Panc1 (cell line): ENCODE measurements at regions not wholly inside any gene's neighbourhood (a gene's known extent, or its start where the extent isn't known, plus 50 kb on each side); places are given as distances from the start of the nearest gene placed in this dataset.

Experiments used
- CTCF ChIP-seq: fragments of 450-650 bp; IDR thresholded peaks from 2 replicates; pipeline ENCODE4 v1.5.1; 2017; ENCODE audit warnings: mild to moderate bottlenecking
- POLR2AphosphoS5 ChIP-seq: IDR thresholded peaks from 2 replicates; pipeline ENCODE4 v1.6.1; 2012; ENCODE audit warnings: mild to moderate bottlenecking, low read depth, low read length, moderate library complexity
- REST ChIP-seq, 2 experiments: IDR thresholded peaks; 2 replicates each; pipeline ENCODE4 v1.6.1; 2011 to 2012; ENCODE audit warnings: low read depth in 2 of 2, control low read depth in 1 of 2, low read length in 1 of 2, mild to moderate bottlenecking in 1 of 2, moderate library complexity in 1 of 2; ENCODE audit not compliant: insufficient read depth in 1 of 2

DNA sequence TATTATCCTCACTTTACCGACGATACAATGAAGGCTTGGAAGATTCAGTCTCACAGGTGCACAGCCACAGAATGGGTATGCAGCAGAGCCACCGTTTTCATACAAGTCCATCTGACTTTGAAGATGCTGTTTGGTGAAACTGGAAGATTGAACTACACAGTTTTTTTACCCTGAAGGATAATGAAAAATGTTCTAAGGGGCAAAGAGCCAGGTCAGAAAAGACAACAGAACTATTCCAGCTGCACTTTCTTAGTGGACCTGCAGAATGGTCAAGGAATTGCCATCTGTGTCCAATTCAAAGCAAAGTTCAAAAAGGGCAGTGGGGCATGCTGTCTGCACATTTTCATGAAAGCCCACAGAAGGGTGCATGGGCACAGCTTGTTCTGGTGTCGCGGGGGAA lies 127.6 kb upstream of the PDZRN3 start:
- TF ChIP-seq CTCF (no peak), POLR2AphosphoS5 (no peak), REST (IDR thresholded peaks at IDR 0.05; ENCODE audit: insufficient read depth in 1 of 2, low read depth in 2 of 2, low read length in 1 of 2) (no peak)
